Urinary bladder (tissue), 3 donors: ENCODE measurements at regions not wholly inside any gene's neighbourhood (a gene's known extent, or its start where the extent isn't known, plus 50 kb on each side); places are given as distances from the start of the nearest gene placed in this dataset.
"Not testable (repeated sequence)": the region's sequence is repeated elsewhere in the genome, so short reads cannot be mapped to it uniquely, and the experiment has no call there.

Experiments
- DNase-seq: peaks from one replicate; pipeline ENCODE4 v3.0.0-alpha.2; 2015; ENCODE audit errors: extremely low spot score
- H3K27ac ChIP-seq: one replicate; pipeline ENCODE4 v1.5.1; 2013; ENCODE audit warnings: low read depth, mild to moderate bottlenecking, moderate library complexity
- H3K36me3 ChIP-seq: one replicate; pipeline ENCODE4 v1.6.1; 2013; ENCODE audit warnings: mild to moderate bottlenecking, moderate library complexity; ENCODE audit not compliant: insufficient read depth
- H3K4me1 ChIP-seq: one replicate; pipeline ENCODE4 v1.6.1; 2013; ENCODE audit warnings: mild to moderate bottlenecking, moderate library complexity; ENCODE audit not compliant: insufficient read depth
- H3K4me3 ChIP-seq: one replicate; pipeline ENCODE4 v1.5.1; 2013; ENCODE audit warnings: low read depth, low read length
- WGBS: extraction: QIAGEN DNeasy Blood & Tissue Kit; methylation state at CpG from one replicate; pipeline ENCODE4 v1.1.7; 2013; 5-methylcytosine and 5-hydroxymethylcytosine counted together
- donor health status: healthy with polysubstance abuse.
- donor health status: healthy.

GRCh38 chrX:43451976-43452686 is 204.0 kb upstream of the MAOA start:
- 99% methylated on average over 4 of the region's 4 CpGs for WGBS
- H3K4me1 ChIP-seq, H3K4me3 ChIP-seq, DNase-seq, H3K27ac ChIP-seq, H3K36me3 ChIP-seq: not testable (repeated sequence)

GRCh38 chrX:43456063-43456462 is 200.0 kb upstream of the MAOA start:
- WGBS, result 86% methylated on average over 3 of the region's 3 CpGs
- H3K27ac ChIP-seq, result no peak overlapping the region
- no peaks in the 10 kb centered on the region for H3K36me3 ChIP-seq
- no peak for DNase-seq
- H3K4me3 ChIP-seq, result no peak overlapping the region
- no peaks in the 10 kb centered on the region for H3K4me1 ChIP-seq

- H3K36me3 ChIP-seq, result no peaks in the 10 kb centered on the region
- no peak overlapping the region for H3K4me3 ChIP-seq
- no peaks in the 10 kb centered on the region for H3K4me1 ChIP-seq
- no peak overlapping the region for H3K27ac ChIP-seq
- DNase-seq, result no peak
- 83% methylated on average over 2 of the region's 2 CpGs for WGBS
These were observed 199.2 kb upstream of the MAOA start for GRCh38 chrX:43456906-43457305.

GRCh38 chrX:43467608-43468234 is 188.4 kb upstream of the MAOA start:
- Histone ChIP-seq H3K4me1 (no peaks in the 10 kb centered on the region), H3K27ac (no peak overlapping the region), H3K4me3 (no peak overlapping the region), H3K36me3 (no peaks in the 10 kb centered on the region)
- WGBS, result 84% methylated on average over 8 of the region's 8 CpGs
- DNase-seq, result no peak

- no peaks in the 10 kb centered on the region for H3K4me1 ChIP-seq
- WGBS, result 96% methylated on average over 2 of the region's 2 CpGs
These were observed 186.6 kb upstream of the MAOA start for GRCh38 chrX:43469391-43470054.

GRCh38 chrX:43474321-43474720 is 181.8 kb upstream of the MAOA start:
- DNase-seq, result no peak
- WGBS, result 73% methylated on average over 2 of the region's 2 CpGs
- H3K36me3 ChIP-seq, result no peaks in the 10 kb centered on the region
- no peak overlapping the region for H3K27ac ChIP-seq
- no peak overlapping the region for H3K4me3 ChIP-seq
- no peaks in the 10 kb centered on the region for H3K4me1 ChIP-seq

More at GRCh38 chrX:43469391-43470054, 186.6 kb upstream of the MAOA start:
- Histone ChIP-seq H3K36me3 (no peaks in the 10 kb centered on the region), H3K27ac (no peak overlapping the region), H3K4me3 (no peak overlapping the region)
- no peak for DNase-seq

- Histone ChIP-seq H3K4me3 (no peak overlapping the region), H3K27ac (no peak overlapping the region), H3K36me3 (no peaks in the 10 kb centered on the region), H3K4me1 (no peaks in the 10 kb centered on the region)
- 93% methylated on average over 3 of the region's 3 CpGs for WGBS
- DNase-seq, result no peak
These were observed 177.0 kb upstream of the MAOA start for GRCh38 chrX:43479070-43479469.

GRCh38 chrX:43479850-43480249 is 176.2 kb upstream of the MAOA start:
- Histone ChIP-seq H3K4me1 (no peaks in the 10 kb centered on the region), H3K27ac (no peak overlapping the region), H3K36me3 (no peaks in the 10 kb centered on the region), H3K4me3 (no peak overlapping the region)
- DNase-seq, result no peak
- 90% methylated on average over 4 of the region's 4 CpGs for WGBS

- 79% methylated on average over 5 of the region's 5 CpGs for WGBS
- Histone ChIP-seq H3K4me1 (no peaks in the 10 kb centered on the region), H3K4me3 (no peak overlapping the region), H3K27ac (no peak overlapping the region), H3K36me3 (no peaks in the 10 kb centered on the region)
- no peak for DNase-seq
These were observed 174.5 kb upstream of the MAOA start for GRCh38 chrX:43481576-43481975.

- DNase-seq, result no peak
- WGBS, result 38% methylated on average over 3 of the region's 3 CpGs
These were observed 162.3 kb upstream of the MAOA start for GRCh38 chrX:43493756-43494155.

GRCh38 chrX:43500246-43500645 is 155.9 kb upstream of the MAOA start:
- no peaks in the 10 kb centered on the region for H3K4me1 ChIP-seq
- WGBS, result 73% methylated on average over 1 of the region's 1 CpG
- no peak overlapping the region for H3K27ac ChIP-seq
- no peak for DNase-seq
- H3K36me3 ChIP-seq, result no peaks in the 10 kb centered on the region
- H3K4me3 ChIP-seq, result no peak overlapping the region

More at GRCh38 chrX:43493756-43494155, 162.3 kb upstream of the MAOA start:
- Histone ChIP-seq H3K4me1 (no peaks in the 10 kb centered on the region), H3K27ac (no peak overlapping the region), H3K4me3 (no peak overlapping the region), H3K36me3 (no peaks in the 10 kb centered on the region)

- Histone ChIP-seq H3K27ac (no peak overlapping the region), H3K4me1 (no peaks in the 10 kb centered on the region), H3K36me3 (no peaks in the 10 kb centered on the region), H3K4me3 (no peak overlapping the region)
- 68% methylated on average over 2 of the region's 2 CpGs for WGBS
- DNase-seq, result no peak
These were observed 155.0 kb upstream of the MAOA start for GRCh38 chrX:43500996-43501694.

- DNase-seq, result no peak
- no peak overlapping the region for H3K27ac ChIP-seq
- no peak overlapping the region for H3K4me3 ChIP-seq
- no peaks in the 10 kb centered on the region for H3K36me3 ChIP-seq
- H3K4me1 ChIP-seq, result no peaks in the 10 kb centered on the region
These were observed 151.7 kb upstream of the MAOA start for GRCh38 chrX:43504394-43504793.

GRCh38 chrX:43505769-43506168 is 150.3 kb upstream of the MAOA start:
- 91% methylated on average over 3 of the region's 3 CpGs for WGBS
- Histone ChIP-seq H3K36me3 (no peaks in the 10 kb centered on the region), H3K4me3 (no peak overlapping the region), H3K27ac (no peak overlapping the region), H3K4me1 (no peaks in the 10 kb centered on the region)
- no peak for DNase-seq
